HG02852 (cell line): ENCODE measurements at regions not wholly inside any gene's neighbourhood (a gene's known extent, or its start where the extent isn't known, plus 50 kb on each side); places are given as distances from the start of the nearest gene placed in this dataset.

Experiments
- ATAC-seq: cut with Tn5 transposase; IDR thresholded peaks from one replicate; pipeline ENCODE4 v1.9.1; 2021; ENCODE audit warnings: mild to moderate bottlenecking, moderate library complexity; ENCODE audit not compliant: unreplicated experiment

GRCh38 chr5:164651546-164652275 lies 1146.3 kb downstream of the MAT2B start:
- ATAC-seq: peak; percentile 49

GRCh38 chr5:164652276-164652660 lies 1146.8 kb downstream of the MAT2B start:
- no peak for ATAC-seq

GRCh38 chr5:164663198-164663989 lies 1158.0 kb downstream of the MAT2B start:
- ATAC-seq: no peak

GRCh38 chr5:164671640-164672039 lies 1166.2 kb downstream of the MAT2B start:
- ATAC-seq: no peak

GRCh38 chr5:164672205-164672604 lies 1166.8 kb downstream of the MAT2B start:
- ATAC-seq: no peak

- peak; percentile 56 for ATAC-seq
Measured at GRCh38 chr5:164672931-164673694, 1167.7 kb downstream of the MAT2B start.

GRCh38 chr5:164679461-164679860 lies 1174.0 kb downstream of the MAT2B start:
- ATAC-seq: no peak

GRCh38 chr5:164680216-164680615 lies 1174.8 kb downstream of the MAT2B start:
- no peak for ATAC-seq

GRCh38 chr5:164680812-164681520 lies 1175.5 kb downstream of the MAT2B start:
- no peak for ATAC-seq

GRCh38 chr5:164687391-164687790 lies 1182.0 kb downstream of the MAT2B start:
- ATAC-seq: no peak

- no peak for ATAC-seq
Measured at GRCh38 chr5:164688437-164688836, 1183.0 kb downstream of the MAT2B start.

GRCh38 chr5:164708831-164709230 lies 1203.4 kb downstream of the MAT2B start:
- ATAC-seq: no peak

GRCh38 chr5:164713682-164714081 lies 1208.3 kb downstream of the MAT2B start:
- ATAC-seq: no peak

GRCh38 chr5:164721116-164721515 lies 1215.7 kb downstream of the MAT2B start:
- no peak for ATAC-seq

GRCh38 chr5:164721656-164722055 lies 1216.2 kb downstream of the MAT2B start:
- ATAC-seq: no peak

GRCh38 chr5:164722702-164723101 lies 1217.3 kb downstream of the MAT2B start:
- no peak for ATAC-seq

GRCh38 chr5:164727012-164727411 lies 1221.6 kb downstream of the MAT2B start:
- no peak for ATAC-seq

GRCh38 chr5:164728733-164729132 lies 1223.3 kb downstream of the MAT2B start:
- no peak for ATAC-seq

GRCh38 chr5:164735334-164735733 lies 1229.9 kb downstream of the MAT2B start:
- ATAC-seq: no peak

GRCh38 chr5:164741376-164741775 lies 1236.0 kb downstream of the MAT2B start:
- ATAC-seq: no peak

- peak; percentile 94 for ATAC-seq
Measured at GRCh38 chr5:164742025-164742424, 1236.6 kb downstream of the MAT2B start.
